ENCODE measurements at regions not wholly inside any gene's neighbourhood (a gene's known extent, or its start where the extent isn't known, plus 50 kb on each side); places are given as distances from the start of the nearest gene placed in this dataset.
"Not testable (repeated sequence)": the region's sequence is repeated elsewhere in the genome, so short reads cannot be mapped to it uniquely, and the experiment has no call there.

DNA sequence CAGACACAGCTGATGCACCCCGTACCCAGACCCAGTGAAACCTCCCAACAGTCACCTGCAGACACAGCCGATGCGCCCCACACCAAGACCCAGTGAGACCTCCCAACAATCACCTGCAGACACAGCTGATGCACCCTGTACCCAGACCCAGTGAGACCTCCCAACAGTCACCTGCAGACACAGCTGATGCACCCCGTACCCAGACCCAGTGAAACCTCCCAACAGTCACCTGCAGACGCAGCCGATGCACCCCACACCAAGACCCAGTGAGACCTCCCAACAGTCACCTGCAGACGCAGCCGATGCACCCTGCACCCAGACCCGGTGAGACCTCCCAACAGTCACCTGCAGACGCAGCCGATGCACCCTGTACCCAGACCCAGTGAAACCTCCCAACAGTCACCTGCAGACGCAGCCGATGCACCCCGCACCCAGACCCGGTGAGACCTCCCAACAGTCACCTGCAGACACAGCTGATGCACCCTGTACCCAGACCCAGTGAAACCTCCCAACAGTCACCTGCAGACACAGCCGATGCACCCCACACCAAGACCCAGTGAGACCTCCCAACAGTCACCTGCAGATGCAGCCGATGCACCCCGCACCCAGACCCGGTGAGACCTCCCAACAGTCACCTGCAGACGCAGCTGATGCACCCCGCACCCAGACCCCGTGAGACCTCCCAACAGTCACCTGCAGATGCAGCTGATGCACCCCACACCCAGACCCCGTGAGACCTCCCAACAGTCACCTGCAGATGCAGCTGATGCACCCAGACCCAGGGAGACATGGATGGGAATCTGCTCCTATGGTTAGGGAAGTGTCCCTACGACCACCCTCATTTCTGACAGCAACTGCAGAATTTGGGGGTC lies 178.3 kb upstream of the C1orf174 start:
- DNase-seq; ATAC-seq (ENCODE audit: poor library complexity); intact Hi-C loops (cut with DNase I): not testable (repeated sequence)

DNA sequence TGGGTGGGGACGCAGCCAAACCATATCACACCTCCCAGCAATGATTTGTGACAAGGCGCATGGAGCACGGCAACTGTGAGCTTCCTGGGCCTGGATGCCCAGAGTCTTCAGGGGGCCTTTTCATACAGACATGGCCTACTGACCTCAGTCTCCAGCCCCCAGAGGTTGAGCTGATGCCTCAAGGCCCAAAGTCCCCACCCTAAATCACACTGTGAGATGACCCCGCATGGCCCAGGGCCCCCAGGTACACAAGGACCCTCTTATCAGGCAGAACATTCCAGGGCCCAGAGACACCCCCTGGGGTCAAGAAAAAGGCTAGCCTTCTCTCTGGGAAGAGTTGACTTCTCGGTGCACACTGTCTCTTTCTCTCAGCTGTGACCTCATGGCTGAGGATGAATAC lies 179.7 kb upstream of the C1orf174 start:
- ATAC-seq (ENCODE audit: poor library complexity) (no peak), DNase-seq (no peak)
- intact Hi-C loops (cut with DNase I): no loop called here

DNA sequence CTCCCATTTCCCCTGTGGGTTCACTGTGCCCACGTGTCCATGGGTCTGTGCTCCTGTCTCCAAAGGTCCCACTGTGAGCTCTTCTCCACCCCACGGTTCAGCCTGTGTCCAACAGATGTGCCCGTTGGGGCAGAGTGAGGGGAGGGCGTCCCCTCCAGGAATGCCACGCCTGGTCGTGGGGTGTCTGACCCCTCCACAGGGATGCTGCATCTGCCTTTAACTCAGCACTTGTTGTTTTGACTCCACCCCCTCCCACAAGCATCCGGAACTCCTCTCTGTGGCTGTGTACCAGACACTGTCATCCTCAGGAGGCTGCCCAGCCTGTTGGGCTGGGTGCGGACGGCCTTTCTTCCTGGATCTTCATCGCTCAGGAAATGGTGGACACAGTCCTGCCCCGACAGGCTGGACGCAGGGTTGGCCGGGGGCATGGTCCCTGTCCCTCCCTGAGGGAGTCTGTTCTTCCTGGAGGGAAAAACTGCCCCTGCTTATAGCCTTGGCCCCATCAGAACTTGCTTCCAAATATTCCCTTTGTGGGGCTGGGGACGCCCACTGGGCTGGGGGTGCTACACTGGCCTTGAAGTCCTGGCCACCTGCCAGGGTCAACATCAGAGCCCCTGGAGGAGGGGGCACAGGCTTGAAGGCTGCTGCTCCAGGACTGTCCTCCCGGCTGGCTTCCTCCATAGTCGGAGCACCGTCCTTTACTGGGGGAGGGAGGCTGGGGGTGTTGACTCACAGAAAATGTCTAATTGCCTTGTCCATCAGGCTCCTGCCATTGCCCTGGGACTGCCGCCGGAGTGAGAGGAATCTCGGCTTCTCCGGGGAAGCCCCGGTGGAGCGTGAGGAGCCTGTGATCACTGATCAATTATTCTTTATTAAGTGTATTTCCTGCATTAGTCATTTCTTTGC lies 182.0 kb upstream of the C1orf174 start:
- DNase-seq (no peak), ATAC-seq (ENCODE audit: poor library complexity) (no peak)
- intact Hi-C loops (cut with DNase I): no loop called here

DNA sequence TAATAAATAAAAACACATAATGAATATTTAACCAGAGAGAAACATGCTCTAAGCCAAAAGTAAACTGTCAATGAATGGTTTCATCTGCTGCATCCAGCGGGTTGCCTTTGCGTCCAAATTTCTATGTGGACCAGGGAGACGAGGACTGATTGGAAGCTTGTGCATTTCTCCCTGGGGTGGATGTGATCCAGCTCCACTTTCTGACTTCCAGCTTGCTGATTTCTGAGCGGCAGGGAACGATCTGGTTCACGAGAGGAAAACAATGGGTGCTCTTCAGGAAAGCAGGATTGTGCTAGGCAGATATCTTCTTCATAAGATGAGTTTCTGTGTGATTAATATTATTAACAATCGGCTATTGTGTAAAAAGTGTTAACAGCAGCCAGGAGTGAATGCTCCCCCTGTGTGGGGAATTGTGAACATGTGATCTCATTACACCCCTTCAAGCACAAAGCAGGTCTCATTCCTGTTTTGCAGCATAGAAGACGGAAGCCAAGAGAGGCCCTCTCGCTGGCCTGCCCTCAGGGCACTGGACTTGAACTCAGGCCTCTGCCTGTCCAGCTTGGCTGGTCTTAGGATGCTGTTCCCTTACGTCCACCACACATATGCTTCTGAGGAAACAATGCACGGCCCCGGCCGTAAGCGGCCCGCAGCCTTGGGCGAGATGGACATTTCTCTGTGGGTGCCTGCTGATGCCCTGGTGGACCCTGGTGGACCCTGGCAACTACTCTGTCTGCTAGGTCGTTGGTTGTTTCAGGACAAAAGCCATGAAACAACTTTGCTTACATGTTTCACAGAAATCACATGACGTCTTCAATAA lies 183.4 kb upstream of the C1orf174 start:
- no peak for DNase-seq

DNA sequence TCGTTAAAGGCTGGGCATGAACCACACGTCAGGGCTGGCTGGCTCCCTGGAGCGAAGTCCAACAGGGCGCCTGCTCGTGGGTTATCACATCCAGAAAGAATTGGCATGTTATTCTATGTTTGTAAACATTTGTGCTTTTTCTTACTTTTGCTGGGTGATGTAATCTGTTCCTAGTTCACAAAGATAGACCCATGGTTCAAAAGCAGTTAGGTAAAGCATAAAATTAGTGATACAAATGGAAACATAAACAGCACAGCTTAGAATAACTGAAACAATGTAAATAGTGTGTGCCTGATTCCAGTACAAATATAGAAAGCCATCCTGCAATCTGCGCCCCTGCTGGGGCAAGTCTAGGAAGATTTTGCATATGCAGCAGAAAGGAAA lies 184.0 kb upstream of the C1orf174 start:
- ATAC-seq (ENCODE audit: poor library complexity) (no peak), DNase-seq (no peak)
- intact Hi-C loops (cut with DNase I): no loop called here

More for the DNA sequence above, 183.4 kb upstream of the C1orf174 start:
- intact Hi-C loops (cut with DNase I): no loop called here
- ATAC-seq (ENCODE audit: poor library complexity): no peak

DNA sequence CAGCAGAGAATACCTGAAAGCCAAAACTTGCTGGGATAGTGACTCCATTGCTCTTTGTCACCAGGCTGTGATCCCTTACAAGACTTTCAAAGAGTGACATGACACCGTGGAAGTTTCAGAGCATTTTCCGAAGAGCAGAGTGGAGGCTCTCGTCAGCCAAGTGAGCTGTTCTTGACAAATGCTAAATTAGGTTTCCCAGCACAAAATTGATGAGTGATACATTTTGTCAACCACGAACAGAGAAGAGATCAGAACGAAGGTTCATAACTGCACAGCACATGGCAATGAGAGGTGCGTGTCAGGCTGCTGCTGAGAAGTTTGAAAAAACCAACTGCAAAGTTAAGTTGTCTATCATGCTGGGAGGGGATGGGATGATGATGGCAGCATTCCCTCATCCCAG lies 184.4 kb upstream of the C1orf174 start:
- no peak for DNase-seq
- ATAC-seq (ENCODE audit: poor library complexity): no peak
- intact Hi-C loops (cut with DNase I): no loop called here

DNA sequence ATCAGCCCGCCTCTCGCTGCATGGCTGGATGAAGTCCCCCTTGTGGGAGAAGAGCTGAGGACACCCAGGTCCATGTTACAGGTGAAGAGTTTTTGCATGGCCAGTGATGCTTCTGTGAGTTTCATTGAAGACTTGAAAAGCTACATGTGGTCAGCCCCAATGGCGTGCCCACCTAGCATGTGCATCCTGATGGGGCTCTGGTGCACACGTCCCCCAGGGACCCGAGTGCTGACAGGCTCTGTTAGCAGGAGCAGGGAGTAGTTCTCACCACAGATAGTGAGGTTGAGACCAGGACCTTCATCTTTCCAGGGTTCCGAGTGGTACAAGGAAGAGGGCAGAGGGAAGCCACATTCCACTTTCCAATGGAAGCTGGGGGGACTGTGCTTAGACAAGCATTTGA lies 184.8 kb upstream of the C1orf174 start:
- DNase-seq (no peak), ATAC-seq (ENCODE audit: poor library complexity) (no peak)
- intact Hi-C loops (cut with DNase I): no loop called here

DNA sequence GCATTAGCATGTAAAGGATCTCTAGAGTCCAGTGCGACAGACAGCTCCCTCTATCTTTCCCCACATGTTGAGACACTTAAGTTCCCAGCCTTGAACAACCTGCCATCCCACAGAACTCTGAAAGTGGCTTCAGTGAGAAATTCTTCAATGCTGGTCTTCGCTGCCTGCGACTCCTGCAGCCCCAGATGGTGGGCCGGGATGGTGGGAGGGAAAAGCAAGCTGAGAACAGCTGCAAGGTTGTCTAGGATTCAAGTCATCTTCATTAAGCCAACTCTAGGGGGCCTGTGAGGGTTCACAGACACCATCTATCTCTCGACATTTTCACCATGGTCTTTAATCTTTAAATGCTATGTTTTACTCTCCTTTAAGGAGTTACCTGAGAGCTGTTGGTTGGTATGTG lies 185.5 kb upstream of the C1orf174 start:
- DNase-seq (no peak), ATAC-seq (ENCODE audit: poor library complexity) (no peak)
- intact Hi-C loops (cut with DNase I): no loop called here

DNA sequence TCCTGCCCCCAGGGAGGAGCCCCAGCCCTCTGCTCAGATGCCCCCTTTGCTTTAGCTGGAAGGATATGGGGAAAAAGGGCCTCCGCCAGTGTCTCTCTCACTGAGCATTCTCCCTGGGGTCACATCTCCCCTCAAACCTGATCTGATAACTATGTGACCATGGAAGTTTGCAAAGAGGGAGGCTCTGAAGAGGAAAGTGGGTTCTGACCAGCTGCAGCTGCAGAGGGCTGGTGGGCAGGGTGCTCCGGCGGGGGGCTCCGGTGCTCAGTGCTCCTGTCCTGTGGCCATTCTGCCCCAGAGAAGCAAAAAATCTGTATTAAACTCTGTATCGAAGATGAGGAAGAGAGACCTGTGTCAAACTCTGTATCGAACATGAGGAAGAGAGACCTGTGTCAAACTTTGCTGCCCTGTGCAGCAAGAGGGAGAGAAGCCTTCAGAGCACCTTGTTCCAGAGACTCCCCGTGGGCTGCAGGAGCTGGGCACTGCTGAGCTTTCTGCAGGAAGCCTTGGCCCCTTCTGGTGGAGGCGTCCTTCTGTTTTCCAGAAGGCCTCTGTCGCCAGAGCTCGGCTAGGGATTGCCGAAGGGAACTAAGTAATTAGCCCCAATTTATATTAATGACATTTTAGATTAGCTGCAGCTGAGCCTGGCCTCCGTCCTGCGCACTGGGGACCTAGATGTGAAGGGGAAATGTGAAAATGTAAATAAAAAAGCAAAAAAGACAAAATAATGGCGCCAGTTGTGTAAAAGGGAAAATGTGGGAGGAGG lies 186.2 kb upstream of the C1orf174 start:
- no peak for DNase-seq
- intact Hi-C loops (cut with DNase I): no loop called here
- no peak for ATAC-seq (ENCODE audit: poor library complexity)

DNA sequence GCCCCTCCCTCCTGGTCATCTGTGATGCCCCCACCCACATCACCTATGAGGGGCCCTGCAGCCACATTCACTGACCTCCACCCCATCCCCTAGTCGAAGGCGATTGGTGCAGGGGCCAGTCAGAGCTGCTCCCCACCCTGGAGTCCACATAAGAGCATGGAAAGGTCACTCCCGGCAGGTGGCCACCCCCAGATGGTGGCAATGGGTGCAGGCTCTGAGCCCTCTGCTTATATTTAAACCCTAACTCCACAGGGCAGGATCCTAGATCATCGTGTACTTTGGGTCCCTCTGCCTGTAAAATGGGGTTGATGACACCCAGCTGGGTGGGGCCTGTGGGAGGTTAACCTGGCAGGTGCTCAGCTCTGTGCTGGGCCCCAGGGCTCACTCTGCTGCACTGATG lies 186.8 kb upstream of the C1orf174 start:
- DNase-seq (no peak), ATAC-seq (ENCODE audit: poor library complexity) (no peak)
- intact Hi-C loops (cut with DNase I): no loop called here

DNA sequence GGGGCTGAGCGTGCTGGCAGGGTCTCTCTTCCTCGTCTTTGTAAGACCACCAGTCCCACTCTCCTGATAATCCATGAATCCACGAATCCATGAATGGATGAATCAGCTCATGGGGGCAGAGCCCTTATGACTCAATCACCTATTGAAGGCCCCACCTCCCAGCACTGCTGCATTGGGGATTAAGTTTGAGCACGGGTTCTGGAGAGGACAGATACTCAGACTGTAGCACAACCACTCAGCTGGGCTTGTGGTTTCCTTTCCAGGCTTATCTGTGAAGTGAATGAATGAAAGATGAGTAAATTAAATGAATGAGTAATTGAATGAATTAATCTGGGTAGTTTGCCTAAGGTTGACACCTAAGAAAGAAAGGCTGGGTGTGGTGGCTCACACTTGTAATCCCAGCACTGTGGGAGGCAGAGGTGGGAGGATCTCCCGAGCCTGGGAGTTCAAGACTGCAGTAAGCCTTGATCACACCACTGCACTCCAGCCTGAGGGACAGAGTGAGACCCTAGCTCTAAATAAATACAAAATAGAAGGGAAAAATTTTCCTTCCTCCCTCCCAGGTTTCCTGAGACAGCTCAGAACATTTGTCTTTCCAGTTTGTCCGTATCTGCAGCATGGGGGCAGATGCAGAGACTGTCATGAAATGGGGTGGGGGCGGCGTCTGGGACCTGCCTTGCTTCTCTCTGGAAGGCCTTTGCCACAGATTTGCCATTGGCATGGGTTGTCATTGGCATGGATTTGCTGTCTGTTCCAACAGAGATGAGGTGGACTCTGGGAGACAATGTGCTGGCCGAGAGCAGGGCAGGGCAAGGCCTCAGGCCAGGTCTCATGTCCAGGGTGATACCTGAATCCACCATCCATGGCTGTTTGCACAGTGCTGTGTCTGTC lies 187.7 kb upstream of the C1orf174 start:
- no peak for ATAC-seq (ENCODE audit: poor library complexity)
- intact Hi-C loops (cut with DNase I): no loop called here
- DNase-seq: no peak

DNA sequence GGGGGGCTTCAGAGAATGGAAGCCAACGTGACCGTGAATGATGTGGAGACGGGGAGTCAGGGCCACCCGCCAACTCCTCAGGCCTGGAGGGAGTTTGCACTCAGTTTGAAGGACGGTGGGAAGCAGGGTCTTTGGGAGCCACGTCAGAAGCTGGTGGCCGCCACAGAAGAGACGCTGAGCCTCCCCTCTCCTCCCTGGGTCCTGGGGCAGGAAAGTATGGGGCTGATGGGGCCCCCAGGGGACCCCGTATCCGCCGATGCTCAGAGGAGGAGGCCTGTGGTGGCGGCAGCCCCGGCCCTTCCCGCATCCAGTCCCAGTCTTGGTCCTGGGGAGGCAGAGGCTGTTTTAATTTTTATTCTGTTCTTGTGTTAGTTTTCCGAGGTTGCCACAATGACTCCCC lies 188.6 kb upstream of the C1orf174 start:
- intact Hi-C loops (cut with DNase I): no loop called here
- ATAC-seq (ENCODE audit: poor library complexity) (no peak), DNase-seq (no peak)

DNA sequence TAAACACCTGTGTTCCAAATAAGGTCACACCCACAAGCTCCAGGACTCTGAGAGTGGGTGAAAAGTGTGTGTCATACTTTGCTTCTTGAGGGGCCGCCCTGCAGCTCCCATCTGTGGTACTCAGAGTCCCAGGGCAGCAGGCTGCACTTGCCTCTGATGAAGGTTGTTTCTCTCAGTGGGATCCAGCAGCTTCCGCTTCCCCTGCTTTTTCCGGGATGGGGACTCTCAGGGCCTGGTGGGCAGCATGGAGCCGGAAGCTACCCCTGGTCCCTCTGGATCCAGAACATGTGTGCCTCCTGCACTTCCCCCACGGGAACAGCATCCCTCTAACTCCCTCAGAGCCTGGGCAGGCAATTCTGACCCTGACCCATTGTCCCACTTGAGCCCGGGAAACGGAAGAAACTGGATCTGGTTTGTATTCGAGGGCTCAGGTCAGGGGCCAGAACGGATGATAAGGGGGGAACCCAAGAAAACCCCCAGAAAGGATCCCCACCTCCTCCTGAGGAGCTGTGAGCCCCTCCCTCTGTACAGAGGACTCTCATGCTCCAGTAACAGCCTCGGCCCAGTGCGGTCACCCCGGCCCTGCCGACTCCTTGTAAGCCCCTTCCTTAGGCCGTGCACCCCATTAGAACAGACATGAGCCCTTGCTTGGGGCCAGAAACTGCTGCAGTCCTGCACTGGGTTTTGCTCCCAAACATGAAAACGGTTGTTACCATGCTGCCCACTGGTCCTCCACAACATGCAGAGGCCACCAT lies 189.5 kb upstream of the C1orf174 start:
- no peak for DNase-seq
- ATAC-seq (ENCODE audit: poor library complexity): no peak
- intact Hi-C loops (cut with DNase I): no loop called here

DNA sequence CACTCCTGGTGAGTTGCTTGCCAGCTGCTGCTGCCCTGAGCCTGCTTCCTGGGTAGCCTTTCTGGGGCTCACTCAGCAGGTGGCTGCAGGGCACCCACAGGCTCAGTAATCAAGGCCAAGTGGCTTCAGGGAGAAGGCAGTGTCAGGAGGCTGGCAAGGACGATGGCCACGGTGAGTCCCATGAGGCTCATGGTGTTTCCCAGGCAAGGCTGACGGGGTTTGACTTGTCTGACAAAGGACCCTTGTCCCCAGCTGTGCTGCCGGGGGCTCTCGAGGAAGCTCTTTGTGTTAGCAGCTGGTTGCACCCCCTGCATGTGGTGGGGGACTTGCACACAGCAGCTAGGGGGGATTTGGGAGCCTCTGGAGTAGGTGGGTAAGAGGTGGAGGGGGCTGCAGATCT lies 190.5 kb upstream of the C1orf174 start:
- ATAC-seq (ENCODE audit: poor library complexity) (no peak), DNase-seq (no peak)
- intact Hi-C loops (cut with DNase I): no loop called here

DNA sequence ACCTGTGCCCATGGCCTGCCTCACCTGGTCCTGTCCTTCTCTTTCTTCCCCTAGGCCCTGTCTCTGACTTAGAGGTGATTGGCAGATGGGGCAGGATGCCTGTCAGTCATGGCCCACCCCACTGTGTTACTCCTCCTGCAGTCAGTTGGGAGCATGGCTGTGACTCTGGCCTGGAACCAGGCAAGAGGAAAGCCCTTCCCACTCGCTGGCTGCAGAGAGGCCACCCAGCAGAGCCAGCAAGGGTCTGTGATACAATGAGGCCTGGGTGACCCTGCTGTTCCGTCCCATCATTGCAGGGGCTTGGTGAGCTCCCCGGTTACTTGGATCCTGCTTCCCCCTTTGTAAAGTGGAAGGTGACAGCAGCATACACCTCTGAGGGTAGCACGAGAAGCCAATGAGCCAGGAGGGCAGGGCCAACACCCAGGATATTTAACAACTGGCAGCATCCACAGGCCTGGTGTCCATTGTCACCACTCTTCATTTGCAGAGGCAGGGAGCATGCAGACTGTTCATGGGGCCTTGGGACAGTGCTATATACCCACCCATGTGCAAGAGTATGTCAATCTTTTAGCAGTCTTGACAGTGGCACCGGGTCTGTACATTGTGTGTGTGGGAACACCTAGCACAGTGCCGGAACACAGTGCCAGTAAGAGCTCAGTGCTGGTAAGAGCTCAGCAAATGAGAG lies 191.0 kb upstream of the C1orf174 start:
- intact Hi-C loops (cut with DNase I): no loop called here
- DNase-seq (no peak), ATAC-seq (ENCODE audit: poor library complexity) (no peak)

DNA sequence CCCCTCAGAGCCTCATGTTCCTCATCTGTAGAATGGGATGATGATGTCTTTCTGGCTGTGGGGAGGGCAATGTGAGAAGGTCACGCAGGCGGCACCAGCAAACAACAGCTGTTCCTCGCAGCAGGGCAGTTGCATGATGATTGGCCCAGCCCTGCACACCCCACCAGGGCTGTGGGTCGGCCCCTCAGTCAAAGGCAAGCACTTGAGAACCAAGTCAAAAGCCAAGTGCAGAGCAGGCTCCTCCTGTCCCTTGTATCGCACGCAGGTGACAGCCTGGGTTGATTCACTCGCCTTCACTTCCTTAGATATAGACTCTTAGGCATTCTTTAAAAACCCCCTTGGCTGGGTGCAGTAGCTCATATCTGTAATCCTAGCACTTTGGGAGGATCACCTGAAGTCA lies 191.9 kb upstream of the C1orf174 start:
- ATAC-seq (ENCODE audit: poor library complexity): no peak
- DNase-seq: no peak
- intact Hi-C loops (cut with DNase I): no loop called here
